H1 (cell line): ENCODE measurements at regions not wholly inside any gene's neighbourhood (a gene's known extent, or its start where the extent isn't known, plus 50 kb on each side); places are given as distances from the start of the nearest gene placed in this dataset.

Experiments used
- CTCF ChIA-PET: fragments of 300-600 bp; sonication (Branson Sonifier 250); formaldehyde crosslinking; loops from one replicate; lab custom pipeline; 2021; ENCODE audit not compliant: partially characterized antibody; lab: Charles Lee
- POLR2A ChIA-PET: fragments of 300-600 bp; sonication (Branson Sonifier 250); formaldehyde crosslinking; loops from one replicate; lab custom pipeline; 2021; ENCODE audit warnings: inconsistent platforms; ENCODE audit not compliant: partially characterized antibody; lab: Charles Lee
- DNase-seq, 2 experiments: peaks; one replicate each; pipeline versions ENCODE4 v3.0.0 to v3.0.0-alpha.2; 2010 to 2022; ENCODE audit warnings: low spot score in 2 of 2, low read depth in 1 of 2, mixed read lengths in 1 of 2
- FAIRE-seq: peaks from 2 replicates; lab custom pipeline; 2011; peaks lifted over from hg19 to GRCh38; lab: Jason Lieb, UNC
- H2AFZ ChIP-seq: 2 replicates; pipeline ENCODE4 v1.8.1; 2012; ENCODE audit warnings: low read length, inconsistent platforms
- H2AK5ac ChIP-seq: 2 replicates; pipeline ENCODE4 v1.6.1; 2013; ENCODE audit warnings: low read depth, low read length
- H2BK120ac ChIP-seq: replicated peaks from 2 replicates; pipeline ENCODE3; 2013; ENCODE audit warnings: low read depth, low read length, inconsistent platforms
- H2BK12ac ChIP-seq: 2 replicates; pipeline ENCODE4 v1.6.1; 2013; ENCODE audit warnings: low read depth, low read length
- H2BK15ac ChIP-seq: 2 replicates; pipeline ENCODE4 v1.6.1; 2013; ENCODE audit warnings: low read length
- H2BK20ac ChIP-seq: 2 replicates; pipeline ENCODE4 v1.6.1; 2013; ENCODE audit warnings: low read length
- H2BK5ac ChIP-seq: 2 replicates; pipeline ENCODE4 v1.6.1; 2013; ENCODE audit warnings: low read depth, low read length
- H3K14ac ChIP-seq: 2 replicates; pipeline ENCODE4 v1.6.1; 2013; ENCODE audit warnings: inconsistent platforms; ENCODE audit not compliant: insufficient read length
- H3K18ac ChIP-seq: 2 replicates; pipeline ENCODE4 v1.6.1; 2013; ENCODE audit warnings: low read length; ENCODE audit errors: extremely low read depth
- H3K23ac ChIP-seq: 2 replicates; pipeline ENCODE4 v1.6.1; 2013; ENCODE audit warnings: inconsistent platforms; ENCODE audit not compliant: insufficient read length
- H3K23me2 ChIP-seq: 2 replicates; pipeline ENCODE4 v1.6.1; 2013; ENCODE audit warnings: low read depth, low read length
- H3K27ac ChIP-seq: 2 replicates; pipeline ENCODE4 v1.6.1; 2011; ENCODE audit warnings: low read depth, low read length, inconsistent platforms
- H3K27me3 ChIP-seq, 4 experiments: replicated peaks in 1 of 4; 1 replicate in 1 of 4; 2 replicates in 3 of 4; pipeline versions ENCODE4 v1.6.1 to v1.8.1; 2011 to 2013; ENCODE audit warnings: low read length in 3 of 4, mild to moderate bottlenecking in 3 of 4, inconsistent platforms in 2 of 4, mixed read lengths in 2 of 4, moderate library complexity in 1 of 4; ENCODE audit not compliant: control insufficient read depth in 3 of 4, insufficient read depth in 3 of 4; ENCODE audit errors: extremely low read depth in 1 of 4
- H3K36me3 ChIP-seq, 4 experiments: 2 replicates each; pipeline versions ENCODE4 v1.6.1 to v1.8.1; 2011 to 2013; ENCODE audit warnings: mild to moderate bottlenecking in 4 of 4, low read length in 3 of 4, moderate library complexity in 2 of 4, control low read depth in 1 of 4, inconsistent platforms in 1 of 4; ENCODE audit not compliant: insufficient read depth in 4 of 4, control insufficient read depth in 2 of 4
- H3K4ac ChIP-seq: replicated peaks from 2 replicates; pipeline ENCODE3; 2013; ENCODE audit warnings: low read length, low read depth, mixed read lengths, inconsistent platforms; ENCODE audit not compliant: insufficient read length
- H3K4me1 ChIP-seq, 4 experiments: replicated peaks in 1 of 4; 1 replicate in 1 of 4; 2 replicates in 3 of 4; pipeline versions ENCODE4 v1.6.1 to v1.8.1; 2011 to 2013; ENCODE audit warnings: low read length in 3 of 4, inconsistent platforms in 2 of 4, mixed read lengths in 1 of 4; ENCODE audit not compliant: insufficient read depth in 4 of 4, control insufficient read depth in 3 of 4
- H3K4me2 ChIP-seq, 2 experiments: 2 replicates each; pipeline versions ENCODE4 v1.6.1 to v1.8.1; 2011 to 2013; ENCODE audit warnings: low read depth in 2 of 2, low read length in 2 of 2, control low read depth in 1 of 2, inconsistent platforms in 1 of 2, mild to moderate bottlenecking in 1 of 2; ENCODE audit not compliant: insufficient read depth in 1 of 2
- H3K4me3 ChIP-seq, 4 experiments: fragments of 200-600, 300-600 bp in 1 of 4; sonication (generic), shearing (Covaris generic), sonication (Bioruptor Twin) in 1 of 4; 2 replicates each; pipeline versions ENCODE4 v1.5.1 to v1.8.1; 2011 to 2016; ENCODE audit warnings: low read length in 4 of 4, low read depth in 3 of 4, control low read depth in 2 of 4, inconsistent platforms in 2 of 4, mild to moderate bottlenecking in 2 of 4, mixed read lengths in 1 of 4, moderate library complexity in 1 of 4; ENCODE audit not compliant: insufficient read depth in 2 of 4; ENCODE audit errors: extremely low read depth in 1 of 4
- H3K56ac ChIP-seq: replicated peaks from 2 replicates; pipeline ENCODE3; 2013; ENCODE audit warnings: low read depth, mild to moderate bottlenecking, mixed read lengths, low read length, inconsistent platforms; ENCODE audit not compliant: insufficient read length
- H3K79me1 ChIP-seq: 2 replicates; pipeline ENCODE4 v1.6.1; 2013; ENCODE audit warnings: low read depth, low read length, control low read depth
- H3K79me2 ChIP-seq, 2 experiments: 2 replicates each; pipeline versions ENCODE4 v1.6.1 to v1.8.1; 2012 to 2013; ENCODE audit warnings: low read length in 2 of 2, mild to moderate bottlenecking in 2 of 2, inconsistent platforms in 1 of 2; ENCODE audit not compliant: insufficient read depth in 2 of 2, control insufficient read depth in 1 of 2
- H3K9ac ChIP-seq, 4 experiments: replicated peaks in 1 of 4; 1 replicate in 1 of 4; 2 replicates in 3 of 4; pipeline versions ENCODE4 v1.6.1 to v1.8.1; 2011 to 2013; ENCODE audit warnings: low read depth in 3 of 4, low read length in 3 of 4, control low read depth in 2 of 4, mild to moderate bottlenecking in 2 of 4, moderate library complexity in 2 of 4, inconsistent platforms in 1 of 4; ENCODE audit errors: extremely low read depth in 1 of 4
- H3K9me3 ChIP-seq, 2 experiments: 2 replicates each; pipeline versions ENCODE4 v1.6.1 to v1.8.1; 2012 to 2013; ENCODE audit warnings: mild to moderate bottlenecking in 2 of 2, moderate library complexity in 2 of 2, control low read depth in 1 of 2, inconsistent platforms in 1 of 2, low read depth in 1 of 2, low read length in 1 of 2, mixed read lengths in 1 of 2; ENCODE audit not compliant: insufficient read depth in 2 of 2
- H4K20me1 ChIP-seq, 2 experiments: replicated peaks in 1 of 2; 2 replicates each; pipeline versions ENCODE3 to v1.8.1; 2011 to 2013; ENCODE audit warnings: inconsistent platforms in 2 of 2, low read length in 2 of 2, mild to moderate bottlenecking in 1 of 2; ENCODE audit not compliant: insufficient read depth in 2 of 2, control insufficient read depth in 1 of 2
- H4K5ac ChIP-seq: 2 replicates; pipeline ENCODE4 v1.6.1; 2013; ENCODE audit warnings: low read length, low read depth, mixed read lengths, inconsistent platforms; ENCODE audit not compliant: insufficient read length
- H4K8ac ChIP-seq: 2 replicates; pipeline ENCODE4 v1.8.0; 2013; ENCODE audit warnings: mild to moderate bottlenecking, moderate library complexity, low read length, inconsistent platforms; ENCODE audit not compliant: insufficient read depth; ENCODE audit errors: extremely low read depth
- H4K91ac ChIP-seq: replicated peaks from 2 replicates; pipeline ENCODE3; 2013; ENCODE audit warnings: low read length, mixed read lengths, inconsistent platforms; ENCODE audit not compliant: insufficient read length
- FOSL1 ChIP-seq: IDR thresholded peaks from 2 replicates; pipeline ENCODE4 v1.6.1; 2011; ENCODE audit warnings: mild to moderate bottlenecking, low read depth, low read length, moderate library complexity; ENCODE audit not compliant: insufficient read depth
- SIX5 ChIP-seq: IDR thresholded peaks from 2 replicates; pipeline ENCODE4 v1.6.1; 2011; ENCODE audit warnings: mild to moderate bottlenecking, low read depth, low read length
- WGBS, 2 experiments: shearing (Covaris generic) in 1 of 2; methylation state at CpG; one replicate each; pipeline versions ENCODE4 v1.1.6 to v1.1.7; 2013 to 2015; ENCODE audit warnings: low lambda C conversion rate in 2 of 2, mixed read lengths in 2 of 2, inconsistent platforms in 1 of 2, low coverage in 1 of 2, missing lambda C conversion rate in 1 of 2; ENCODE audit not compliant: insufficient replicate concordance in 2 of 2, insufficient coverage in 1 of 2, insufficient read length in 1 of 2; ENCODE audit errors: extremely low coverage in 1 of 2, missing lambda C conversion rate in 1 of 2; 5-methylcytosine and 5-hydroxymethylcytosine counted together

DNA sequence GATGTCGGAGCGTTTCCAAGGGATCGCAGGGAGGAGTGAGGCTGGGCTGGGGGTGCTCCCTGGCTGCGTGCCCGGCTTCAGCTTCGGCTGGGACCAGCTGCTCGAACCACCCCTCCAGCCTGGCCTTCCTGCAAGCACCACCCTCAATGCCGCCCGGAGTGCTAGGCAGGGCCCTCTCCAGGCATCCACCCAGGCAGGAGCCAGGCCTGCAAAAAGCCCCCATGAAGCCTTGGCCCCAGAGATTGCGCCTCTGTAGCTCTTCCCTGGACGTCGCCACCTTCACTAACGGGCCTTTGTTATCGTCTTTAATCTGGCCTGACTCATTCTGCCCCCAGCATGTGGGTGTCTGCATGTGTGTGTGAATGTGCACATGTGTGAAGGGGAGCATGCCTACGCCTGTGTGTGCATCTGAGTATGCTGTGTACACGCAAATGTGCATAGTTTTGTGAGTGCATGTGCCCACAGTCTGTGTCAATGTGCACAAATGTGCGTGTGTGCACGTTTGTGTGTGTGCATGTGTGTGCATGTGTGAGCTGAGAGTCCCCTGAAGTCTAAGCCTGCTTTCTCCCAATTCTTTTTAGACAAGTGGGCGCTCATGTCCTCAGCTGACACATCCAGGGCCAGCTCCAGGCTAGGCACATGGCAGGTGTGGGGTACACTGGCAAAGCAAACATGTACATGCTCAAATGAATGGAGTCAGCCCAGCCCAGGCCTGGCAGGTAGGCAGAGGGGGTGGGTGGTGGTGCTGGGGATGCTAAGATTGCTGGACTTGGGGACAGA is 195.4 kb upstream of the C14orf180 start:
- no peak overlapping the region for H4K91ac ChIP-seq
- H2BK120ac ChIP-seq, result no peak overlapping the region
- no peaks in the 10 kb centered on the region; a peak in 1 of 4 replicates for H3K9me3 ChIP-seq
- WGBS, 2 experiments, result 89% methylated on average over 19 of the region's 19 CpGs; no CpG with 5 or more reads in 1 of the 2 experiments
- no peak for DNase-seq
- H3K23ac ChIP-seq, result no peak overlapping the region
- H4K5ac ChIP-seq, result no peak overlapping the region
- TF ChIP-seq SIX5, result no peak
- no peak for TF ChIP-seq FOSL1
- no peaks in the 10 kb centered on the region for H3K36me3 ChIP-seq
- no peak overlapping the region for H2AK5ac ChIP-seq
- H2AFZ ChIP-seq, result no peak overlapping the region
- no peak overlapping the region for H2BK5ac ChIP-seq
- no peak overlapping the region; the same call in none of the 2 replicates for H4K8ac ChIP-seq
- no peak overlapping the region for H3K56ac ChIP-seq
- H3K18ac ChIP-seq, result peak overlapping the region; percentile 48; the same call in 1 of the 2 replicates
- no peaks in the 10 kb centered on the region; a peak in 1 of 7 replicates for H3K27me3 ChIP-seq
- H3K14ac ChIP-seq, result no peak overlapping the region
- H3K23me2 ChIP-seq, result no peaks in the 10 kb centered on the region
- FAIRE-seq, result no peak
- no peaks in the 10 kb centered on the region for H3K79me2 ChIP-seq
- no peak overlapping the region for H2BK20ac ChIP-seq
- H2BK12ac ChIP-seq, result 0 out of 2 replicates have a peak overlapping the region, but pooled peaks have one; percentile 20
- ChIA-PET POLR2A (no interaction called here), CTCF (interaction anchor here (1.0 to 1.7 kb wide), 2 partner anchors 14 to 180 kb away, joined by 4 to 6 read pairs; no protein-coding TSS in a partner anchor)
- no peaks in the 10 kb centered on the region for H4K20me1 ChIP-seq
- H3K4me2 ChIP-seq, result no peak overlapping the region
- H3K79me1 ChIP-seq, result no peaks in the 10 kb centered on the region
- no peak overlapping the region for H3K4me3 ChIP-seq
- peaks cover 0 to 5% (median 0%) of the 10 kb centered on the region in 4 experiments; a peak in 2 of 7 replicates for H3K4me1 ChIP-seq
- no peak overlapping the region for H3K4ac ChIP-seq
- H3K9ac ChIP-seq, result no peak overlapping the region
- no peak overlapping the region for H3K27ac ChIP-seq
- H2BK15ac ChIP-seq, result no peak overlapping the region
